ENCODE measurements at regions not wholly inside any gene's neighbourhood (a gene's known extent, or its start where the extent isn't known, plus 50 kb on each side); places are given as distances from the start of the nearest gene placed in this dataset.
"Not testable (repeated sequence)": the region's sequence is repeated elsewhere in the genome, so short reads cannot be mapped to it uniquely, and the experiment has no call there.

DNA sequence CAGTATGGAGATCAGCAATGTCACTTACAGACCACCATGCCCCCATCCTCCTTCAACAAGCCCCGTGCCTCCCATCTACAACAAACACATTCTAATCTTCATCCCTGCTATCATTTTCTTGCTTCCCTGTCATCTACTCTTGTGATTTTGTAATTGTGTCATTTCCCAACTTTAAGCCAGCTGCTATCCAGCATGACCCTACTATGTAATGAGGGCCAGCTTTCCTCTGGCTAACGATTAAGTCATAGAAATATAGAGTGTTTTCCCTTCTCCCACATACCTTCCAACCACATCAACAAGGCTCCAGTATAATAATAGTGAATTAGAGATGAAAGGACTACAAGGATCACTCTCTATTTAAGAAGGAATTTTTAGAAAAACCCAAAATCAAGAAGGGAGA, 607.0 kb downstream of the TENT5A start:
- 80% methylated on average over 1 of the region's 2 CpGs for WGBS (ENCODE audit: insufficient coverage, low lambda C conversion rate)
- no peak overlapping the region for H3K4me3 ChIP-seq (ENCODE audit: low read length)
- H3K36me3 ChIP-seq (ENCODE audit: control insufficient read depth, insufficient read depth, low read length): no peaks in the 10 kb centered on the region
- no peaks in the 10 kb centered on the region for H3K4me1 ChIP-seq (ENCODE audit: control insufficient read depth, insufficient read depth, low read length)
- no peaks in the 10 kb centered on the region for H3K27me3 ChIP-seq (ENCODE audit: control insufficient read depth, insufficient read depth, low read length)
- H3K9me3 ChIP-seq (ENCODE audit: control insufficient read depth, low read depth, low read length): no peaks in the 10 kb centered on the region
- no peak overlapping the region for H3K27ac ChIP-seq (ENCODE audit: low read length)
- DNase-seq: no peak

GRCh38 chr6:81144346-81144745, 608.1 kb downstream of the TENT5A start:
- Histone ChIP-seq H3K4me1 (ENCODE audit: control insufficient read depth, insufficient read depth, low read length) (no peaks in the 10 kb centered on the region), H3K27me3 (ENCODE audit: control insufficient read depth, insufficient read depth, low read length) (no peaks in the 10 kb centered on the region), H3K4me3 (ENCODE audit: low read length) (no peak overlapping the region), H3K27ac (ENCODE audit: low read length) (no peak overlapping the region), H3K36me3 (ENCODE audit: control insufficient read depth, insufficient read depth, low read length) (no peaks in the 10 kb centered on the region), H3K9me3 (ENCODE audit: control insufficient read depth, low read depth, low read length) (no peaks in the 10 kb centered on the region)
- no peak for DNase-seq

DNA sequence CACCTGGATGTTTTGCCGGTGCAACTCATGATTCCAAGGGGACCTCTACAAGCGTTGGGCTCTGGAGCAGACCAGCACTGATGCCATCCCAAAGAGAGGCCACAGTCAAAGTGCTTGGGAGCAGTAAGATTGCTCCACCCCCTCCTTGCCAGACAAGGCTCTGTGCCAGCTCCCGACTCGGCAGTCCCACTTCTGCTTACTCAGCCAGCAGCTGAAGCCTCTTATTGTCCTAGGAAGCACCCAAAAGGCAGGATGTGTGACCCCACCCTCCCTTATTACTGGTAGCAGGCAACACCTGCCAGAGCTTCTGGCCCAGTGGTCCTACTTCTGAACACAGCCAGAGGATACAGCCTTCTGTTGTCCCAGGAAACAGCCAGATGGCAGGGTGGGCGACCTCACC, 614.2 kb downstream of the TENT5A start:
- no peak for DNase-seq

DNA sequence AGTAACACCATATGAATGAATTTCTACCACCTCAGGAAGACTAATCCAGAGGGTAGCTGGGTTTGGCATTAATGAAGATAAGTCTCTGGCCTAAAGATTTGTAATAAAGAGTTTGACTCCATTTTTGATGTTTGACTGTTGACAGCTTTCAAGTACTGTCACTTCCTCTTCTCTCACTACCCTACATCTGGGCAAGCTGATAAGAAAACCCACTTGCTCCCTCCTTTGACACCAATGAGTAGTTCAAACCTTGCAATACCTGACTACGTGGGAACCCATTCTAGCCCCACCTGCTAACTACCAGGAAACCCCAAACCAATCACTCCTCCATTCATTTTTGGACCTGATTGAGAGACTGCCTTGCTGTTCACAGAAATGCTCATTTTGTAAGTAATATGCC, 621.5 kb downstream of the TENT5A start:
- Histone ChIP-seq H3K27me3 (ENCODE audit: control insufficient read depth, insufficient read depth, low read length) (no peaks in the 10 kb centered on the region), H3K9me3 (ENCODE audit: control insufficient read depth, low read depth, low read length) (no peaks in the 10 kb centered on the region), H3K36me3 (ENCODE audit: control insufficient read depth, insufficient read depth, low read length) (no peaks in the 10 kb centered on the region), H3K4me3 (ENCODE audit: low read length) (no peak overlapping the region), H3K27ac (ENCODE audit: low read length) (no peak overlapping the region), H3K4me1 (ENCODE audit: control insufficient read depth, insufficient read depth, low read length) (no peaks in the 10 kb centered on the region)
- DNase-seq: no peak
- no CpG with 5 or more reads among the region's 1 CpG for WGBS (ENCODE audit: insufficient coverage, low lambda C conversion rate)

More for the DNA sequence above, 614.2 kb downstream of the TENT5A start:
- WGBS (ENCODE audit: insufficient coverage, low lambda C conversion rate): no CpG with 5 or more reads among the region's 5 CpGs
- no peak overlapping the region for H3K4me3 ChIP-seq (ENCODE audit: low read length)
- no peaks in the 10 kb centered on the region for H3K36me3 ChIP-seq (ENCODE audit: control insufficient read depth, insufficient read depth, low read length)
- H3K9me3 ChIP-seq (ENCODE audit: control insufficient read depth, low read depth, low read length): no peaks in the 10 kb centered on the region
- no peaks in the 10 kb centered on the region for H3K4me1 ChIP-seq (ENCODE audit: control insufficient read depth, insufficient read depth, low read length)
- H3K27me3 ChIP-seq (ENCODE audit: control insufficient read depth, insufficient read depth, low read length): no peaks in the 10 kb centered on the region
- no peak overlapping the region for H3K27ac ChIP-seq (ENCODE audit: low read length)

DNA sequence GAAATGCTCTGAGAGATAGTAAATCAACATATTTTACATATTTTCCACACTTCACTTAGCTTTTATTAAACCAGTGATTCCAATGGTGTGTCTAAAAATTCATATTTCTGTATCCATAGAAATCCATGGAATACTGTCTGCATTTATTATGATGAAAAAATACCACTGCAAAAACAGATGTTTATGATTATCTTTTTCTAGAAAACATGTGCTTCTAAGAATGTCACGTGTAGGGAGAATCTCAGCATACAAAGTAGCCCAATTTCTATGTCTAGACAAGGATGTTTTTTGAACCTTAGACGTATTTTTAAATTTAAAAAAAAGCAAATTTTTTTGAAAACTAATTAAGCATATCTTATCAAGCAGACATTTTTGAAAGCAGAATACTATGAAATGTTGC, 622.4 kb downstream of the TENT5A start:
- Histone ChIP-seq H3K4me1 (ENCODE audit: control insufficient read depth, insufficient read depth, low read length) (no peaks in the 10 kb centered on the region), H3K36me3 (ENCODE audit: control insufficient read depth, insufficient read depth, low read length) (no peaks in the 10 kb centered on the region), H3K27me3 (ENCODE audit: control insufficient read depth, insufficient read depth, low read length) (no peaks in the 10 kb centered on the region), H3K4me3 (ENCODE audit: low read length) (no peak overlapping the region), H3K9me3 (ENCODE audit: control insufficient read depth, low read depth, low read length) (no peaks in the 10 kb centered on the region), H3K27ac (ENCODE audit: low read length) (no peak overlapping the region)
- DNase-seq: no peak
- 88% methylated on average over 2 of the region's 2 CpGs for WGBS (ENCODE audit: insufficient coverage, low lambda C conversion rate)

GRCh38 chr6:81128671-81129070, 623.8 kb downstream of the TENT5A start:
- WGBS (ENCODE audit: insufficient coverage, low lambda C conversion rate): 67% methylated on average over 1 of the region's 1 CpG
- no peak overlapping the region for H3K27ac ChIP-seq (ENCODE audit: low read length)

DNA sequence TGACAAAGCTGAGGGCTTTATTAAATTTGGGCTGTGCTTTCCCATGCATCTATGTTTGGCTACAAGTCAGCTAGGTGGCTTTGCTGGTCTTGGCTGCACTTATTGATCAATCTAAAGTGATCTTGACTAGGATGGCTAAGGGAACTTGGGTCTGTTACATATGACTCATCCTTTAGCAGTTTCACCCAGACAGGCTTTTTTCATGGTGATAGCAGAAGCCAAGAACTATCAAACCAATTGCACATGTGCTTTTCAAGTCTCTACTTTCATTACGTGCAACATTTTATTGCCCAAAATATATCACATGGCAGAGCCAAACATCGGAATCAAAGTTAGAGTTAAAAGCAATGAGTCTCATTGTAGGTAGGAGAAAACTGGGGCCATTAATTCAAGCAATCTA, 626.3 kb downstream of the TENT5A start:
- Histone ChIP-seq H3K9me3 (ENCODE audit: control insufficient read depth, low read depth, low read length) (no peaks in the 10 kb centered on the region), H3K27me3 (ENCODE audit: control insufficient read depth, insufficient read depth, low read length) (no peaks in the 10 kb centered on the region), H3K27ac (ENCODE audit: low read length) (no peak overlapping the region), H3K4me1 (ENCODE audit: control insufficient read depth, insufficient read depth, low read length) (no peaks in the 10 kb centered on the region), H3K36me3 (ENCODE audit: control insufficient read depth, insufficient read depth, low read length) (no peaks in the 10 kb centered on the region), H3K4me3 (ENCODE audit: low read length) (no peak overlapping the region)
- no peak for DNase-seq
- WGBS (ENCODE audit: insufficient coverage, low lambda C conversion rate): 80% methylated on average over 2 of the region's 2 CpGs

More at GRCh38 chr6:81128671-81129070, 623.8 kb downstream of the TENT5A start:
- Histone ChIP-seq H3K36me3 (ENCODE audit: control insufficient read depth, insufficient read depth, low read length) (no peaks in the 10 kb centered on the region), H3K4me1 (ENCODE audit: control insufficient read depth, insufficient read depth, low read length) (no peaks in the 10 kb centered on the region), H3K4me3 (ENCODE audit: low read length) (no peak overlapping the region), H3K27me3 (ENCODE audit: control insufficient read depth, insufficient read depth, low read length) (no peaks in the 10 kb centered on the region), H3K9me3 (ENCODE audit: control insufficient read depth, low read depth, low read length) (no peaks in the 10 kb centered on the region)
- no peak for DNase-seq

- WGBS (ENCODE audit: insufficient coverage, low lambda C conversion rate): no CpG with 5 or more reads among the region's 3 CpGs
- no peaks in the 10 kb centered on the region for H3K27me3 ChIP-seq (ENCODE audit: control insufficient read depth, insufficient read depth, low read length)
- DNase-seq: no peak
- H3K4me1 ChIP-seq (ENCODE audit: control insufficient read depth, insufficient read depth, low read length): no peaks in the 10 kb centered on the region
- H3K36me3 ChIP-seq (ENCODE audit: control insufficient read depth, insufficient read depth, low read length): no peaks in the 10 kb centered on the region
- H3K9me3 ChIP-seq (ENCODE audit: control insufficient read depth, low read depth, low read length): no peaks in the 10 kb centered on the region
- H3K27ac ChIP-seq (ENCODE audit: low read length): no peak overlapping the region
- H3K4me3 ChIP-seq (ENCODE audit: low read length): no peak overlapping the region
Measured at GRCh38 chr6:81120280-81120679, 632.2 kb downstream of the TENT5A start.

GRCh38 chr6:81105998-81106397, 646.5 kb downstream of the TENT5A start:
- DNase-seq: no peak
- Histone ChIP-seq H3K27ac (ENCODE audit: low read length) (no peak overlapping the region), H3K27me3 (ENCODE audit: control insufficient read depth, insufficient read depth, low read length) (no peaks in the 10 kb centered on the region), H3K9me3 (ENCODE audit: control insufficient read depth, low read depth, low read length) (no peaks in the 10 kb centered on the region), H3K4me1 (ENCODE audit: control insufficient read depth, insufficient read depth, low read length) (no peaks in the 10 kb centered on the region), H3K36me3 (ENCODE audit: control insufficient read depth, insufficient read depth, low read length) (no peaks in the 10 kb centered on the region), H3K4me3 (ENCODE audit: low read length) (no peak overlapping the region)
- no CpG with 5 or more reads among the region's 1 CpG for WGBS (ENCODE audit: insufficient coverage, low lambda C conversion rate)

DNA sequence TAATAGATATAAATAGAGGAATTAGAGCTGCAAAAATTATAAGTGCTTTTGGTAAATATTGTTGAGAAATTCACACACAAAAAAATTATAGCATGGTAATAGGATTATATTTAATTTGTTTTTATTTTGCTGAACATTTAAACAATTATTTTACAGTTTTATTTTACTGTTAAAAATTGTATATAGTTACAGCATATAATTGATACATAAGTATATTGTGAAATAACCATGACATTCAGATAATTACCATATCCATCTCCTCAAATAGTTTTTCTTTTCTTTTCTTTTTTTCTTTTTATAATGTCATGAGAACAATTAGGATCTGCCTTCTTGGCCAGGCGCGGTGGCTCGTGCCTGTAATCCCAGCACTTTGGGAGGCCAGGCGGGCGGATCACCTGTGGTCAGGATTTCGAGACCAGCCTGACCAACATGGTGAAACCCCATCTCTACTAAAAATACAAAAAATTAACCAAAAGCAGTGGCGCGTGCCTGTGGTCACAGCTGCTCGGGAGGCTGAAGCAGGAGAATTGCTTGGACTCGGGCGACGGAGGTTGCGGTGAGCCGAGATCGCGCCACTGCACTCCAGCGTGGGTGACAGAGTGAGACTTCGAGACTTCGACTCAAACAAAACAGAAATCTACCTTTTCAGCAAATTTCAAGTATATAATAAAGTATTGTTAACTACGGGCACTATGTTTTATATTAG, 654.2 kb downstream of the TENT5A start:
- Histone ChIP-seq H3K36me3 (ENCODE audit: control insufficient read depth, insufficient read depth, low read length) (no peaks in the 10 kb centered on the region), H3K9me3 (ENCODE audit: control insufficient read depth, low read depth, low read length) (peaks cover 7% of the 10 kb centered on the region), H3K4me3 (ENCODE audit: low read length) (no peak overlapping the region), H3K27ac (ENCODE audit: low read length) (no peak overlapping the region), H3K4me1 (ENCODE audit: control insufficient read depth, insufficient read depth, low read length) (no peaks in the 10 kb centered on the region), H3K27me3 (ENCODE audit: control insufficient read depth, insufficient read depth, low read length) (no peaks in the 10 kb centered on the region)
- 100% methylated on average over 2 of the region's 20 CpGs for WGBS (ENCODE audit: insufficient coverage, low lambda C conversion rate)
- no peak for DNase-seq

DNA sequence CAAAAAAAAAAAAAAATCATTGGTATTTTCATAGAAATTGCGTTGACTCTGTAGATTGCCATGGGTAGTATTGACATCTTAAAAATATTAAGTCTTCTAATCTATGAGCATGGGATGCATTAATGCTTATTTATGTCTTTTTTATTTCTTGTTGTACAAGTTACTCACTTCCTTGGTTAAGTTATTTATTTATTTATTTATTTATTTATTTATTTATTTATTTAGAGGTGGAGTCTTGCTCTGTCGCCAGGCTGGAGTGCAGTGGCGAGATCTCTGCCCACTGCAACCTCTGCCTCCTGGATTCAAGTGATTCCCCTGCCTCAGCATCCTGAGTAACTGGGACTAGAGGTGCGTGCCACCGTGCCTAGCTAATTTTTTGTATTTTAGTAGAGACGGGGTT, 656.0 kb downstream of the TENT5A start:
- not testable (repeated sequence) for H3K9me3 ChIP-seq (ENCODE audit: control insufficient read depth, low read depth, low read length); H3K27me3 ChIP-seq (ENCODE audit: control insufficient read depth, insufficient read depth, low read length); DNase-seq; H3K36me3 ChIP-seq (ENCODE audit: control insufficient read depth, insufficient read depth, low read length); H3K4me3 ChIP-seq (ENCODE audit: low read length); H3K4me1 ChIP-seq (ENCODE audit: control insufficient read depth, insufficient read depth, low read length); H3K27ac ChIP-seq (ENCODE audit: low read length)
- WGBS (ENCODE audit: insufficient coverage, low lambda C conversion rate): 100% methylated on average over 1 of the region's 6 CpGs
